Ovary (tissue), 7 donors: ENCODE measurements at regions not wholly inside any gene's neighbourhood (a gene's known extent, or its start where the extent isn't known, plus 50 kb on each side); places are given as distances from the start of the nearest gene placed in this dataset.

Source experiments
- DNase-seq, 5 donors: peaks; one replicate each; pipeline ENCODE4 v3.0.0-alpha.2; 2019 to 2020
- H3K27ac ChIP-seq, 2 donors: fragments of 200-600 bp; one replicate each; pipeline versions ENCODE4 v1.5.1 to v1.8.0; 2019 to 2022
- H3K27me3 ChIP-seq: fragments of 200-600 bp; one replicate; pipeline ENCODE4 v1.8.0; 2022
- H3K36me3 ChIP-seq: fragments of 200-600 bp; sonication (generic); one replicate; pipeline ENCODE4 v1.5.1; 2019
- H3K4me1 ChIP-seq: one replicate; pipeline ENCODE4 v1.8.1; 2013; ENCODE audit warnings: mild to moderate bottlenecking, moderate library complexity; ENCODE audit not compliant: insufficient read depth
- H3K4me3 ChIP-seq: fragments of 200-600 bp; sonication (generic); one replicate; pipeline ENCODE4 v1.5.1; 2017
- H3K9me3 ChIP-seq, 2 donors: fragments of 200-600 bp in 1 of 2; sonication (generic) in 1 of 2; one replicate each; pipeline versions ENCODE4 v1.5.1 to v1.8.1; 2013 to 2019; ENCODE audit warnings: mild to moderate bottlenecking in 1 of 2, moderate library complexity in 1 of 2
- EP300 ChIP-seq: sonication (generic); formaldehyde crosslinking; IDR thresholded peaks from one replicate; pipeline ENCODE4 v1.6.1; 2017; ENCODE audit warnings: antibody characterized with exemption
- POLR2A ChIP-seq: fragments of 450-650 bp; IDR thresholded peaks from one replicate; pipeline ENCODE4 v1.6.1; 2017; ENCODE audit warnings: antibody characterized with exemption, mild to moderate bottlenecking, moderate library complexity
- WGBS, 3 donors: extraction: QIAGEN DNeasy Blood & Tissue Kit in 1 of 3; methylation state at CpG; one replicate each; pipeline versions ENCODE4 v1.1.5 to v1.1.7; 2013 to 2017; 5-methylcytosine and 5-hydroxymethylcytosine counted together
- intact Hi-C, 4 donors: fragments of 100-400 bp; cut with DNase I; formaldehyde crosslinking; loops; one replicate each; pipeline versions ENCODE4 v1.11.0 to v1.15.1; 2022 to 2023
- TF ChIP-seq, protein P1 (sequence below), 3 donors: fragments of 450-650 bp in 2 of 3; fragments of 200-600 bp in 1 of 3; IDR thresholded peaks; one replicate each; pipeline versions ENCODE4 v1.5.1 to v1.8.0; 2016 to 2022; ENCODE audit warnings: antibody characterized with exemption in 3 of 3, mild to moderate bottlenecking in 1 of 3
- donor health status: DM: no; HTN: no; CAD: no; lungs with moderate emphysema.
- donor health status: DM: no; HTN: no; CAD: no.
- donor health status: Bipolar disorder and iron deficiency.
- donor health status: DM: no; HTN: no; CAD: no.
- donor health status: DM: yes; HTN: yes; CAD: no.

DNA sequence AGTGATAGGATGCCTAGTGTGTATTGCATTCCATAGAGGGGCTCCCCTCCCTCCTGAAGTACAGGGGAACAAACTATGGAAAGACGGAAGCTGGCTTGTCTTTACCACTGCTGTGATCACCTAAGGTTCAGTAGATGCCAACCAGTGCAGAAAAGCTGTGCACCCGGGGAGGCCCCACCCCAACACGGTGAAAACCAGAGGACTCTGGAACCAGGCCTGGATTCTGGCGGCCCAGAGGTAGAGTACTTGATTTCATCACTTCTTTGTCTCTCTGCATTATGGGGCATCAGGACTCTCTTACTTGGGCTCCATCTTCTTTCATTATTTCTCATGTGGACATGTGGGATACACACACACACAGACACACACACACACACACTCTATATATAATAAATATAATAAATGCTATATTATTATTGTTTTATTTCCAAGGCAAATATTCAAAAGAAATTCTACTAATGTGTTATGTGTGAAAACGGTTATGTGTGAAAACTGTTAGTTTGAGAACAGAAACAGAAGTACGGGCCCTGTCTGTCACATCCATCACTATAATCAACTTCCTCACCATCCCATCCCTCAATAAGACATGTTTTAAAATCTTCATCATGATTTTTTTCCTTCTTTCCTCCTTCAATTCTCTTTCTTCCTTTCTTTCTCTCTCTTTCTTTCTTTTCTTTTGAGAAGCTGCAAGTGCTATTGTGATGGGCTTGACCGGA lies 152.4 kb upstream of the CMC1 start:
- no peak overlapping the region for H3K27ac ChIP-seq
- no peaks in the 10 kb centered on the region for H3K36me3 ChIP-seq
- H3K4me3 ChIP-seq: no peak overlapping the region
- TF ChIP-seq, protein P1, sequence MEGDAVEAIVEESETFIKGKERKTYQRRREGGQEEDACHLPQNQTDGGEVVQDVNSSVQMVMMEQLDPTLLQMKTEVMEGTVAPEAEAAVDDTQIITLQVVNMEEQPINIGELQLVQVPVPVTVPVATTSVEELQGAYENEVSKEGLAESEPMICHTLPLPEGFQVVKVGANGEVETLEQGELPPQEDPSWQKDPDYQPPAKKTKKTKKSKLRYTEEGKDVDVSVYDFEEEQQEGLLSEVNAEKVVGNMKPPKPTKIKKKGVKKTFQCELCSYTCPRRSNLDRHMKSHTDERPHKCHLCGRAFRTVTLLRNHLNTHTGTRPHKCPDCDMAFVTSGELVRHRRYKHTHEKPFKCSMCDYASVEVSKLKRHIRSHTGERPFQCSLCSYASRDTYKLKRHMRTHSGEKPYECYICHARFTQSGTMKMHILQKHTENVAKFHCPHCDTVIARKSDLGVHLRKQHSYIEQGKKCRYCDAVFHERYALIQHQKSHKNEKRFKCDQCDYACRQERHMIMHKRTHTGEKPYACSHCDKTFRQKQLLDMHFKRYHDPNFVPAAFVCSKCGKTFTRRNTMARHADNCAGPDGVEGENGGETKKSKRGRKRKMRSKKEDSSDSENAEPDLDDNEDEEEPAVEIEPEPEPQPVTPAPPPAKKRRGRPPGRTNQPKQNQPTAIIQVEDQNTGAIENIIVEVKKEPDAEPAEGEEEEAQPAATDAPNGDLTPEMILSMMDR (IDR thresholded peaks at IDR 0.05): no peak
- no peak for TF ChIP-seq EP300
- no peak for TF ChIP-seq POLR2A
- no peaks in the 10 kb centered on the region for H3K9me3 ChIP-seq
- H3K27me3 ChIP-seq: no peaks in the 10 kb centered on the region
- DNase-seq: no peak
- intact Hi-C loops: no loop called here
- H3K4me1 ChIP-seq: no peaks in the 10 kb centered on the region
- WGBS, 3 donors: 88 to 91% (median 89%) methylated on average over 7 of the region's 7 CpGs

DNA sequence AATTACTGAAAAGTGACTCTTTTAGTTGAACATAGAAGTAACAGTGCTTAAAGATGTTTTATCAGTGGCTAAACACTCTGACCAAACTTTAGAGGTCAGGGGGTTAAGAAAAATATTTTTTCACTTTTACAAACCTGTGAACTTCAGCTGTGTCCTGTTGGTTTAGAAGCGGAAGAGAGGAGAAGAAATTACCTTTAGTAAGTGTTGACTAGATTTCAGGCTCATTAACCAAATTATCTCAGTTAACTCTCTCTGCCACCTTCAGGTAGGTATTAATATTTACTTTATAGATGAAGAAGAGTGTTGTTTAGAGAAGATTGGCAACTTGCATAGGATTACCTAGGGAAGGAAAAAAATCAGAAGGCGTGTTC lies 151.9 kb upstream of the CMC1 start:
- no peak for DNase-seq
- intact Hi-C loops: no loop called here
- WGBS, 3 donors: 79 to 83% (median 82%) methylated on average over 2 of the region's 2 CpGs
- Histone ChIP-seq H3K4me1 (no peaks in the 10 kb centered on the region), H3K27me3 (no peaks in the 10 kb centered on the region), H3K36me3 (no peaks in the 10 kb centered on the region), H3K4me3 (no peak overlapping the region), H3K27ac (no peak overlapping the region), H3K9me3 (no peaks in the 10 kb centered on the region)
- TF ChIP-seq EP300 (no peak), POLR2A (no peak)
- TF ChIP-seq, protein P1 (IDR thresholded peaks at IDR 0.05): no peak

DNA sequence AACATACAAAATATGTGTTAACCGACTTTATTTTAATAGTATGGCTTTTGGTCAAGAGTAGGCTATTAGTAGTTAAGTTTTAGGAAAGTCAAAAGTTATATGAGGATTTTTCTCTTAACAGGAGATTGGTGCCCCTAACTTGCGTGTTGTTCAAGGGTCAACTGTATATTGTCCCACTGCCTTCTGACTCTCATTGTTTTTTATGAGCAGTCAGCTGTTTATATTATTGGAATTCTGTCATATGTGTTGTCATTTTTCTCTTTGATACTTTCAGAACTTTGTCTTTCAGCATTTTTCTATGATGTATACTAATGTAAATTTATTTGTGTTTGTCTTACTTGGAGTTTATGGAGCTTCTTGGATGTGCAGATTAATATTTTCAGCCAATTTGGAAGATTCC lies 142.1 kb upstream of the CMC1 start:
- H3K9me3 ChIP-seq: no peaks in the 10 kb centered on the region
- intact Hi-C loops: no loop called here
- no peaks in the 10 kb centered on the region for H3K36me3 ChIP-seq
- WGBS, 3 donors: 88 to 96% (median 89%) methylated on average over 2 of the region's 2 CpGs
- no peaks in the 10 kb centered on the region for H3K27me3 ChIP-seq
- no peak overlapping the region for H3K27ac ChIP-seq
- no peak for DNase-seq
- TF ChIP-seq EP300 (no peak), POLR2A (no peak)
- TF ChIP-seq, protein P1 (IDR thresholded peaks at IDR 0.05): no peak
- H3K4me1 ChIP-seq: no peaks in the 10 kb centered on the region
- H3K4me3 ChIP-seq: no peak overlapping the region

DNA sequence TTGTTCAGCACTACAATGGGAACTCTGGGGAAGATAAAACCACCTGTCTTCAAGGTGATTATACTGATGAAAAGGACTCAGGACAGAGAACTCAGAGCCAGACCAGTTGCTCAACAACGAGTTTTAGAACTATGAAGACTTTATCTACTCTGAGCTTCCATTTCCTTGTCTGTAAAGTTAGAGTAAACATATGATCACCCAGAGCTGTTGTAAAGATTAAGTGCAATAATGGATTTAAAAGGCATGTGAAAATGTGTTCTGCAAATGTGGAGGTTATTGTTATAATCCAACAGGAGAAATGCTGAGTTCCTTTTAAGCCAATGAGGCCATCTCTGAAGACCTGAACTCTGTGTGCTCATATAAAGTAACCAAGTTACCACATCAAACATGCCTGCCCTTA lies 139.7 kb upstream of the CMC1 start:
- intact Hi-C loops: no loop called here
- WGBS, 3 donors: 56 to 70% (median 58%) methylated on average over 1 of the region's 1 CpG

More for the DNA sequence above, 139.7 kb upstream of the CMC1 start:
- DNase-seq: no peak
- Histone ChIP-seq H3K27ac (no peak overlapping the region), H3K9me3 (no peaks in the 10 kb centered on the region), H3K27me3 (no peaks in the 10 kb centered on the region), H3K36me3 (no peaks in the 10 kb centered on the region), H3K4me3 (no peak overlapping the region), H3K4me1 (no peaks in the 10 kb centered on the region)
- TF ChIP-seq, protein P1 (IDR thresholded peaks at IDR 0.05): no peak
- TF ChIP-seq POLR2A (no peak), EP300 (no peak)
